Ishikawa (cell line): ENCODE measurements at regions not wholly inside any gene's neighbourhood (a gene's known extent, or its start where the extent isn't known, plus 50 kb on each side); places are given as distances from the start of the nearest gene placed in this dataset.

Source experiments
- CEBPB ChIP-seq: IDR thresholded peaks from 2 replicates; pipeline ENCODE4 v1.6.1; 2012
- CREB1 ChIP-seq: IDR thresholded peaks from 2 replicates; pipeline ENCODE4 v1.6.1; 2012; ENCODE audit warnings: low read depth
- EGR1 ChIP-seq: IDR thresholded peaks from 2 replicates; pipeline ENCODE4 v1.6.1; 2012
- EP300 ChIP-seq: IDR thresholded peaks from 2 replicates; pipeline ENCODE4 v1.6.1; 2012; ENCODE audit warnings: borderline replicate concordance
- FOXM1 ChIP-seq: IDR thresholded peaks from 2 replicates; pipeline ENCODE4 v1.6.1; 2012; ENCODE audit warnings: low read depth, borderline replicate concordance
- NFIC ChIP-seq: IDR thresholded peaks from 2 replicates; pipeline ENCODE4 v1.6.1; 2012
- RAD21 ChIP-seq: IDR thresholded peaks from 2 replicates; pipeline ENCODE4 v1.6.1; 2012; ENCODE audit warnings: low read depth
- TAF1 ChIP-seq: IDR thresholded peaks from 2 replicates; pipeline ENCODE4 v1.6.1; 2012; ENCODE audit warnings: low read depth, mild to moderate bottlenecking
- TCF12 ChIP-seq: IDR thresholded peaks from 2 replicates; pipeline ENCODE4 v1.6.1; 2012; ENCODE audit warnings: low read depth
- TEAD4 ChIP-seq: IDR thresholded peaks from 2 replicates; pipeline ENCODE4 v1.6.1; 2012
- YY1 ChIP-seq: IDR thresholded peaks from 2 replicates; pipeline ENCODE4 v1.6.1; 2012; ENCODE audit warnings: low read depth
- ZBTB7A ChIP-seq: IDR thresholded peaks from 2 replicates; pipeline ENCODE4 v1.6.1; 2012; ENCODE audit warnings: low read depth
- TF ChIP-seq, protein P1 (sequence below): IDR thresholded peaks from 2 replicates; pipeline ENCODE4 v1.6.1; 2012
- TF ChIP-seq, protein P2 (sequence below): IDR thresholded peaks from 2 replicates; pipeline ENCODE4 v1.6.1; 2012
- TF ChIP-seq, protein P3 (sequence below): IDR thresholded peaks from 2 replicates; pipeline ENCODE4 v1.6.1; 2012; ENCODE audit warnings: low read depth, mild to moderate bottlenecking

- TF ChIP-seq EP300 (no peak), EGR1 (no peak), TAF1 (no peak), TCF12 (no peak)
- TF ChIP-seq, protein P1, sequence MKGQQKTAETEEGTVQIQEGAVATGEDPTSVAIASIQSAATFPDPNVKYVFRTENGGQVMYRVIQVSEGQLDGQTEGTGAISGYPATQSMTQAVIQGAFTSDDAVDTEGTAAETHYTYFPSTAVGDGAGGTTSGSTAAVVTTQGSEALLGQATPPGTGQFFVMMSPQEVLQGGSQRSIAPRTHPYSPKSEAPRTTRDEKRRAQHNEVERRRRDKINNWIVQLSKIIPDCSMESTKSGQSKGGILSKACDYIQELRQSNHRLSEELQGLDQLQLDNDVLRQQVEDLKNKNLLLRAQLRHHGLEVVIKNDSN, result no peak
- TF ChIP-seq, protein P2, sequence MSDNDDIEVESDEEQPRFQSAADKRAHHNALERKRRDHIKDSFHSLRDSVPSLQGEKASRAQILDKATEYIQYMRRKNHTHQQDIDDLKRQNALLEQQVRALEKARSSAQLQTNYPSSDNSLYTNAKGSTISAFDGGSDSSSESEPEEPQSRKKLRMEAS, result no peak
Observed at GRCh38 chr4:160580581-160580980, 1477.7 kb downstream of the RAPGEF2 start.

DNA sequence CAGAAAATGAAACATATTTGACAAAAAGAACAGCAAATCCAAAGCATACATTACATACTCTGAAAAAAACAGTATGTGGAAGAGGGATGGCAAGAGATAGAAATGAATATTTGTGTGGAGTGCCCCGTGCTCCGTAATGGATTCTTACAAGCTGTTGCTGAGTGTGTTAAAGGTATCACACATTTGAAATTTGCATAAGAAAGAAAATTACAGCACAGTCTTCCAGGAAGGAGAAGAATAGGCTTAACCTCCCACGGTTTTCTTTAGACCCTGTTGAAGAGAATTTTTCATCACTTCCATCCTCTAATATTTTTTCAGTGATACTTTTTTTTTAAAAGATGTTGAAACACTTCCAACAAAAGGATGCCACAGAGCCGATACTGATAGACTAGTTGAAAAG lies 1489.4 kb downstream of the RAPGEF2 start:
- no peak for TF ChIP-seq CREB1
- TF ChIP-seq CEBPB, result no peak
- no peak for TF ChIP-seq FOXM1
- TF ChIP-seq, protein P1, result no peak
- TF ChIP-seq YY1, result no peak
- TF ChIP-seq TEAD4, result no peak
- no peak for TF ChIP-seq NFIC
- no peak for TF ChIP-seq RAD21
- TF ChIP-seq TAF1, result no peak
- TF ChIP-seq ZBTB7A, result no peak
- no peak for TF ChIP-seq TCF12
- TF ChIP-seq EGR1, result no peak
- TF ChIP-seq, protein P2, result no peak
- TF ChIP-seq, protein P3, sequence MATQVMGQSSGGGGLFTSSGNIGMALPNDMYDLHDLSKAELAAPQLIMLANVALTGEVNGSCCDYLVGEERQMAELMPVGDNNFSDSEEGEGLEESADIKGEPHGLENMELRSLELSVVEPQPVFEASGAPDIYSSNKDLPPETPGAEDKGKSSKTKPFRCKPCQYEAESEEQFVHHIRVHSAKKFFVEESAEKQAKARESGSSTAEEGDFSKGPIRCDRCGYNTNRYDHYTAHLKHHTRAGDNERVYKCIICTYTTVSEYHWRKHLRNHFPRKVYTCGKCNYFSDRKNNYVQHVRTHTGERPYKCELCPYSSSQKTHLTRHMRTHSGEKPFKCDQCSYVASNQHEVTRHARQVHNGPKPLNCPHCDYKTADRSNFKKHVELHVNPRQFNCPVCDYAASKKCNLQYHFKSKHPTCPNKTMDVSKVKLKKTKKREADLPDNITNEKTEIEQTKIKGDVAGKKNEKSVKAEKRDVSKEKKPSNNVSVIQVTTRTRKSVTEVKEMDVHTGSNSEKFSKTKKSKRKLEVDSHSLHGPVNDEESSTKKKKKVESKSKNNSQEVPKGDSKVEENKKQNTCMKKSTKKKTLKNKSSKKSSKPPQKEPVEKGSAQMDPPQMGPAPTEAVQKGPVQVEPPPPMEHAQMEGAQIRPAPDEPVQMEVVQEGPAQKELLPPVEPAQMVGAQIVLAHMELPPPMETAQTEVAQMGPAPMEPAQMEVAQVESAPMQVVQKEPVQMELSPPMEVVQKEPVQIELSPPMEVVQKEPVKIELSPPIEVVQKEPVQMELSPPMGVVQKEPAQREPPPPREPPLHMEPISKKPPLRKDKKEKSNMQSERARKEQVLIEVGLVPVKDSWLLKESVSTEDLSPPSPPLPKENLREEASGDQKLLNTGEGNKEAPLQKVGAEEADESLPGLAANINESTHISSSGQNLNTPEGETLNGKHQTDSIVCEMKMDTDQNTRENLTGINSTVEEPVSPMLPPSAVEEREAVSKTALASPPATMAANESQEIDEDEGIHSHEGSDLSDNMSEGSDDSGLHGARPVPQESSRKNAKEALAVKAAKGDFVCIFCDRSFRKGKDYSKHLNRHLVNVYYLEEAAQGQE, result no peak
- no peak for TF ChIP-seq EP300

GRCh38 chr4:160595646-160596045 lies 1492.8 kb downstream of the RAPGEF2 start:
- TF ChIP-seq, protein P1, result no peak
- TF ChIP-seq CREB1 (no peak), EP300 (no peak), EGR1 (no peak), YY1 (no peak), CEBPB (no peak), NFIC (no peak), TEAD4 (no peak), TAF1 (no peak), TCF12 (no peak), FOXM1 (no peak), RAD21 (no peak)
- TF ChIP-seq, protein P2, result no peak
- TF ChIP-seq, protein P3, result no peak

DNA sequence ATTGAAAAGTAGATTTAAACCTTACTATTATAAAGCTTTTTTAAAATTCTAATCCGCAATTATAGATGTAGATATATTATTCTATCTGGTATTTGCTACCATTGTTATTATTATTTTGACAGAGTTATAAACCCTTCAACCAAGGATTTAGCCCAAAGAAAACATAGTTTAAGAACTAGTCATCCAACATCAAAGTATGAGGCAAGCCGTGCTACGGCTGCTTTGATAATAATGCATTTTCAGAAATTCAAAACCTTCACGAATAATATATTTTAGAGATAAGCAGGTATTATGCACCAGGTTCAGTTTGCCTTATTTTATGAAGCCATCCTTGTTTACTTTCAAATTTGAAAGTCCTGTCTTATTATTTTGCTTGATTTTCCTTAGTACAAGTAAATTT lies 1501.7 kb downstream of the RAPGEF2 start:
- TF ChIP-seq EP300, result no peak
- TF ChIP-seq, protein P2, result no peak
- no peak for TF ChIP-seq YY1
- no peak for TF ChIP-seq NFIC
- TF ChIP-seq, protein P3, result no peak
- no peak for TF ChIP-seq ZBTB7A
- TF ChIP-seq, protein P1, result no peak
- no peak for TF ChIP-seq FOXM1
- TF ChIP-seq EGR1, result no peak
- TF ChIP-seq RAD21, result no peak
- no peak for TF ChIP-seq CEBPB
- no peak for TF ChIP-seq TAF1
- no peak for TF ChIP-seq TEAD4
- no peak for TF ChIP-seq CREB1
- TF ChIP-seq TCF12, result no peak
